Urothelium cell line (cell line): ENCODE measurements at regions not wholly inside any gene's neighbourhood (a gene's known extent, or its start where the extent isn't known, plus 50 kb on each side); places are given as distances from the start of the nearest gene placed in this dataset.

Experiments
- DNase-seq: peaks from one replicate; pipeline ENCODE4 v3.0.0; 2011; ENCODE audit warnings: low spot score, mixed read lengths
- FAIRE-seq: peaks from 2 replicates; lab custom pipeline; 2011; peaks lifted over from hg19 to GRCh38; lab: Jason Lieb, UNC

GRCh38 chr13:99827011-99827772, 144.4 kb downstream of the ZIC5 start:
- DNase-seq (no peak), FAIRE-seq (no peak)

GRCh38 chr13:99823961-99824360, 147.6 kb downstream of the ZIC5 start:
- DNase-seq = no peak
- no peak for FAIRE-seq

GRCh38 chr13:99822820-99823219, 148.7 kb downstream of the ZIC5 start:
- no peak for DNase-seq

GRCh38 chr13:99821741-99822140, 149.8 kb downstream of the ZIC5 start:
- FAIRE-seq (no peak), DNase-seq (no peak)

More at GRCh38 chr13:99822820-99823219, 148.7 kb downstream of the ZIC5 start:
- FAIRE-seq = no peak

GRCh38 chr13:99819967-99820366, 151.6 kb downstream of the ZIC5 start:
- no peak for FAIRE-seq
- no peak for DNase-seq

- no peak for FAIRE-seq
- DNase-seq = no peak
Measured at GRCh38 chr13:99816321-99816720, 155.2 kb downstream of the ZIC5 start.

GRCh38 chr13:99813336-99814095, 158.1 kb downstream of the ZIC5 start:
- DNase-seq = no peak
- FAIRE-seq = no peak

- DNase-seq (peak; percentile 60), FAIRE-seq (no peak)
Measured at GRCh38 chr13:99812625-99813024, 158.9 kb downstream of the ZIC5 start.

- FAIRE-seq = no peak
- no peak for DNase-seq
Measured at GRCh38 chr13:99811067-99811700, 160.4 kb downstream of the ZIC5 start.

- DNase-seq = no peak
- FAIRE-seq = no peak
Measured at GRCh38 chr13:99809926-99810325, 161.6 kb downstream of the ZIC5 start.

GRCh38 chr13:99809496-99809895, 162.1 kb downstream of the ZIC5 start:
- FAIRE-seq (no peak), DNase-seq (no peak)

- FAIRE-seq = no peak
- DNase-seq = no peak
Measured at GRCh38 chr13:99808786-99809185, 162.8 kb downstream of the ZIC5 start.

- DNase-seq (no peak), FAIRE-seq (no peak)
Measured at GRCh38 chr13:99806671-99807070, 164.9 kb downstream of the ZIC5 start.

- DNase-seq (no peak), FAIRE-seq (no peak)
Measured at GRCh38 chr13:99805361-99805760, 166.2 kb downstream of the ZIC5 start.

GRCh38 chr13:99803141-99803540, 168.4 kb downstream of the ZIC5 start:
- DNase-seq = no peak
- FAIRE-seq = no peak

GRCh38 chr13:99802416-99802815, 169.2 kb downstream of the ZIC5 start:
- no peak for DNase-seq
- no peak for FAIRE-seq

- no peak for DNase-seq
- no peak for FAIRE-seq
Measured at GRCh38 chr13:99800951-99801350, 170.6 kb downstream of the ZIC5 start.

- no peak for DNase-seq
Measured at GRCh38 chr13:99800011-99800410, 171.6 kb downstream of the ZIC5 start.

GRCh38 chr13:99798756-99799155, 172.8 kb downstream of the ZIC5 start:
- no peak for FAIRE-seq
- DNase-seq = no peak

More at GRCh38 chr13:99800011-99800410, 171.6 kb downstream of the ZIC5 start:
- FAIRE-seq = no peak

GRCh38 chr13:99797691-99798090, 173.9 kb downstream of the ZIC5 start:
- no peak for FAIRE-seq
- DNase-seq = no peak

- DNase-seq = peak; percentile 26
- FAIRE-seq = no peak
Measured at GRCh38 chr13:99796175-99796819, 175.3 kb downstream of the ZIC5 start.
